A673 (cell line): ENCODE measurements at regions not wholly inside any gene's neighbourhood (a gene's known extent, or its start where the extent isn't known, plus 50 kb on each side); places are given as distances from the start of the nearest gene placed in this dataset.

Experiments used
- EZH2 ChIP-seq: fragments of 200-600 bp; sonication (generic); IDR thresholded peaks from 2 replicates; pipeline ENCODE4 v1.6.1; 2017; ENCODE audit warnings: borderline replicate concordance, low read depth, mild to moderate bottlenecking, mixed read lengths, antibody characterized with exemption, low read length; ENCODE audit not compliant: poor library complexity, severe bottlenecking
- TF ChIP-seq, protein P1 (sequence below): fragments of 300-800, 200-600 bp; sonication (generic); conservative IDR thresholded peaks from 2 replicates; pipeline ENCODE4 v1.5.1; 2017; ENCODE audit warnings: low read depth, mild to moderate bottlenecking, antibody characterized with exemption, low read length, moderate library complexity, mixed read lengths

DNA sequence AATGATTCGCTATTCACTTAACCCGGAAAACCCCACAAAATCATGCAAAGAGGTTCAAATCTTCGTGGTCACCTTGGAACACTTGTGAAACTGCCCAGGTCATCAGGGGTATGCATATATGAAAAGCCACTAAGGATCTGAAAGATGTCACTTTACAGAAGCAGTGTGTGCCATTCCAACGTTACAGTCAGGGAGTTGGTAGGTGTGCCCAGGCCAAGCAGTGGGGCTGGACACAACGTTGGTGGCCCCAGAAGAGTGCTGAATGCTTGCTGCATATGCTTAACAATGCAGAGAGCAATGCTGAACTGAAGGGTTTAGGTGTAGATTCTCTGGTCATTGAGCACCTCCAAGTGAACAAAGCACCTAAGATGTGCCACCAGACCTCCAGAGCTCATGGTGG is 51.1 kb upstream of the EIF5 start:
- TF ChIP-seq, protein P1, sequence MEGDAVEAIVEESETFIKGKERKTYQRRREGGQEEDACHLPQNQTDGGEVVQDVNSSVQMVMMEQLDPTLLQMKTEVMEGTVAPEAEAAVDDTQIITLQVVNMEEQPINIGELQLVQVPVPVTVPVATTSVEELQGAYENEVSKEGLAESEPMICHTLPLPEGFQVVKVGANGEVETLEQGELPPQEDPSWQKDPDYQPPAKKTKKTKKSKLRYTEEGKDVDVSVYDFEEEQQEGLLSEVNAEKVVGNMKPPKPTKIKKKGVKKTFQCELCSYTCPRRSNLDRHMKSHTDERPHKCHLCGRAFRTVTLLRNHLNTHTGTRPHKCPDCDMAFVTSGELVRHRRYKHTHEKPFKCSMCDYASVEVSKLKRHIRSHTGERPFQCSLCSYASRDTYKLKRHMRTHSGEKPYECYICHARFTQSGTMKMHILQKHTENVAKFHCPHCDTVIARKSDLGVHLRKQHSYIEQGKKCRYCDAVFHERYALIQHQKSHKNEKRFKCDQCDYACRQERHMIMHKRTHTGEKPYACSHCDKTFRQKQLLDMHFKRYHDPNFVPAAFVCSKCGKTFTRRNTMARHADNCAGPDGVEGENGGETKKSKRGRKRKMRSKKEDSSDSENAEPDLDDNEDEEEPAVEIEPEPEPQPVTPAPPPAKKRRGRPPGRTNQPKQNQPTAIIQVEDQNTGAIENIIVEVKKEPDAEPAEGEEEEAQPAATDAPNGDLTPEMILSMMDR: no peak
- no peak for TF ChIP-seq EZH2
